ENCODE measurements at regions not wholly inside any gene's neighbourhood (a gene's known extent, or its start where the extent isn't known, plus 50 kb on each side); places are given as distances from the start of the nearest gene placed in this dataset.

DNA sequence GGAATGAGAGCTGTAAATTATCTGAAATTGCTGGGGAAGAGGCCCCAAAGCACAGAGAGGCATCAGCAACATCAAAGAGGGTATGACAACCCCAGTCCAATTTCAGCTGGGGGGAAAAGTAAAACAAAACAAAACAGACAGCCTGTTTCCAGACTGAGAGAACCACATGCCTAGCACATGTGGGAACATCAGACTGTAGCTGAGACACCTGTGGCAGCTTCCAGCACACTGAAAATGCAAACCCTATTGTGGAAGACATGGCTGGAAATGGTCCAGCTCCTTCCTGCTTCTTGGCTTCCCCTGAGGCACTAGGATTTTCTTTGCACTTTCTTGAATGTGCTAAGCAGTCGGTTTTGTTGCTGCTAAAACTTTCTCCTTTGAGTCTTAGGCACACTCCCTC lies 240.9 kb upstream of the STS start:
- DNase-seq (ENCODE audit: low read depth), result no peak

DNA sequence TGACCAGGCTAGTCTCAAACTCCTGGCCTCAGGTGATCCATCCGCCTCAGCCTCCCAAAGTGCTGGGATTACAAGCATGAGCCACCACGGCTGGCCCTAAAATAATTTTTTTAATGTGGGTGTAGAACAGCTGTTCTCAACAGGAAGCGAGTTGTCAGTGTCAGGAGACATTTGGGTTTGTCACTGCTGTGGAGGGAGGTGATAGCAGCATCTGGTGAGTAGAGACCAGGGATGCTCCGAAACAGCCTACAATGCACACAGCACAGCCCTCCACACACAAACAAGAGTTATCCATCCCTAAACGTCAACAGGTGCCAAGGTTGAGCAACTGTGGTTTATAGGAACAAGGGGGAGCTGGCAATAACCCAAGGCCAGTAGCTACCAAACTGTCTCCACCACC lies 243.4 kb upstream of the STS start:
- no peak for DNase-seq (ENCODE audit: low read depth)

DNA sequence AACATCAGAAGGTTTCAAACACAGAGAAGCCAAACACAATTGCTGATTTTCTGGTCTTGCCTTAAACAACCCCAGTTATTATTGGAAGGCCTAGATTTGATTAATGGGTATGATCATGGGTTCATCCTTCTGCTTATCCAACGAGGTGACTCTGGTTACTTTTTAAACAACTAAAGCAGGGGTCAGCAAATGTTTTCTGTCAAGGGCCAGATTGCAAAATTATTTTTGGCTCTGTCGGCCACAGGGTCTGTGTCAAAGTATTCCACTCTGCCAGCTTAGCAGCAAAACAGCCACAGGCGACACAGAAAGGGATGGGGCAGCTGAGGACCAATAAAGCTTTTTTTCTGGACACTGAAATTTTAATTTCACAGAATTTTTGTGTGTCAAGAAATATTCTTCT lies 249.1 kb upstream of the STS start:
- DNase-seq (ENCODE audit: low read depth), result no peak

GRCh38 chrX:6891404-6891803 lies 256.1 kb upstream of the STS start:
- DNase-seq (ENCODE audit: low read depth), result no peak

DNA sequence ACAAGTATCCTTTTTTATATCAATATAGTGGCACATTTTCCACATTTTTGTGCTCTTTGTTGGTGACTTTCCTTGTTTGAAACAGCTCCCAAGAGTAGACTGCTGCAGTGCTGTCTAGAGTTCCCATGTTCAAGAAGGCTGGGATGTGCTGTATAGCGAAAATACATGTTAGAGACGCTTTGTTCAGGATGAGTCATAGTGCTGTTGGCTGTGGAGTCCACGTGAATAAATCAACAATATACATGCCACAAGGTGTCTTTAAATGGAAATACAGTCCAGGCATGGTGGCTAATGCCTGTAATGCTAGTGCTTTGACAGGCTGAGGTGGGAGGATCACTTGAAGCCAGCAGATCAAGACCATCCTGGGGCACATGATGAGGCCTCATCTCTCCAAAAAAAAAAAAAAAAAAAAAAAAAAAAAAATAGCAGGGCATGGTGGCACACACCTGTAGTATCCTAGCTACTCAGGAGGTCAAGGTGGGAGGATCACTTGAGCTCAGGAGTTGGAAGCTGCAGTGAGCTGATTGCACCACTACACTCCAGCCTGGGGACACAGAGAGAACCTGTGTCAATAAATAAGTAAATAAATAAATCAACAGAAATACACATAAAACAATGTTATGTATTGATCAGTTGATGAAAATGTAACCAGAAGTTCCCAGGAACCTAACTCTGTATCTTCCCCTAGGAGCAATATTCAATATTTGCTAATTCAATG lies 256.8 kb upstream of the STS start:
- no peak for DNase-seq (ENCODE audit: low read depth)

- DNase-seq (ENCODE audit: low read depth), result no peak
These were observed 261.6 kb upstream of the STS start for GRCh38 chrX:6885909-6886308.

- DNase-seq (ENCODE audit: low read depth), result no peak
These were observed 262.1 kb upstream of the STS start for GRCh38 chrX:6885396-6885795.

DNA sequence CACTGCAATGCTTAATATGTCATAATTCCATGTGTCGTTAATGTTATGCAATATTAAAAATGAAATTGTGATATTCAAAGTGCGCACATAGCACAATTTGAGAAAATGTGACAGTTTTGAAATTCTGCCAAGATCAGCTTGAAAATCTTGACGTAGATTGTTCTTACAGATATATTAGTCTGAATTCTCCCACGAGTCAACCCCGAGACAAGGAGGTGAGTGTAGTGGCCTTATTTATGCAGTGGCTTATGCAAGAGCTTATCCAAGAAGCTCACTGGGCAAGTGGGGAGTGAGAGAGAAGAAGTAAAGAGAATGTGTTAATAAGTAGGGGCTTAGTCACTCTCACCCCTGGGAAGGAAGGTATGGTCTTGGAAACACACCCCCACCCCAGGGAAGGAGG lies 286.1 kb upstream of the STS start:
- no peak for DNase-seq (ENCODE audit: low read depth)

DNA sequence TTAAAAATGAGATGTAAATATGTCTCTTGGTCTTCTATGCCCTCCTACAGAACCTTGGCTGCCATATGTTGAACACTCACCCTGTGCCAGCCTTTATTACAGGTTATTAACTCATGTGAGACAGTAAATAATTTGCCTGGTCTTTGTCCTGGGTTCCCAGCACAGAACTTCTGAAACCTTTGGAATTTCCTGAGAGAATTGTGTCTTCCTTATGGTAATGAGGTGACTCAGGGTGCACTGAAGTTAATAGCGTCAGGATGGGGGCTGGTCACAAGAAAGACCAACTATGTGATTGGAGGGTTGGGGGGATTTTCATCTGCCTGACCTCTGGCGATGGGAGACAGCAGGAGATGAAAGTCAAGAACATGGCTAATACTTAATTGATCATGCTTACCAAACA lies 289.8 kb upstream of the STS start:
- no peak for DNase-seq (ENCODE audit: low read depth)

GRCh38 chrX:6856471-6856870 lies 291.0 kb upstream of the STS start:
- DNase-seq (ENCODE audit: low read depth), result no peak

DNA sequence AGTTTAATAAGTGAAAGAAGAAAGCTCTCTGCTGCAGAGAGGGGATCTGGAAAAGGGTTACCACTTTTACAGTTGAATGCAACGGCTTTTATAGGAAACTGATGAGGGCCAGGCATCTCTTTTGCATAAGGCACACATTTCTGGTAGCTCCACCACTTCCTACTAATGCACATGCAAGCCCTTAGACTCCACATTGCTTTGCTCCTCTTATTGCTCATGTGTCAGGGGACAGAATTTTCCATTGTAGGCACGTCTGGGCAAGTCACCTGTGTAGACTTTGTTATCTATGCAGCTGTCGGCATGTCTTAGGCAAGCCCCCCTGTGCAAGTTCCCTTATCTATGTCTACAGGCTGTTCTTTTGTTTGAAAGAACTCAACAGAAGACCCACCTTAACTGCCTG lies 294.6 kb upstream of the STS start:
- no peak for DNase-seq (ENCODE audit: low read depth)

- DNase-seq (ENCODE audit: low read depth), result no peak
These were observed 295.4 kb upstream of the STS start for GRCh38 chrX:6852121-6852520.

DNA sequence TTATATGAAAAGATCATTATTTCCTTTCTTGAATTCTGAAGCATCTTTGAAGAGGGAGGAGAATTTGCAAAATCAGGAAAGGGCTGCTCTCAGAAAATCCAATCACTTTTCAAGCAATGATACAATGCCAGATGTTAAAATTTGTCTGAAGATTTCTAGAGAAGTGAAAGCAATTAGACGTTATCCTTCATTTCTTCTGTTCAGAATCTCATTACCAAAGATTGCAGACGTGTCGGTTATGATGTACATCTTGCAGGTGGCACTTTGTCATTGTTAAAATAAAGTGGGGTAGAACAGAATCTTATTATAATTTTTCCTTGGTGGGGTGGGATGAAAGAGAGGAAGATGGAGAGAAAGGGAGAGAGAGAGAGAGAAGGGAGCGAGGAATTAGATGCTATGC lies 296.4 kb upstream of the STS start:
- DNase-seq (ENCODE audit: low read depth), result no peak

DNA sequence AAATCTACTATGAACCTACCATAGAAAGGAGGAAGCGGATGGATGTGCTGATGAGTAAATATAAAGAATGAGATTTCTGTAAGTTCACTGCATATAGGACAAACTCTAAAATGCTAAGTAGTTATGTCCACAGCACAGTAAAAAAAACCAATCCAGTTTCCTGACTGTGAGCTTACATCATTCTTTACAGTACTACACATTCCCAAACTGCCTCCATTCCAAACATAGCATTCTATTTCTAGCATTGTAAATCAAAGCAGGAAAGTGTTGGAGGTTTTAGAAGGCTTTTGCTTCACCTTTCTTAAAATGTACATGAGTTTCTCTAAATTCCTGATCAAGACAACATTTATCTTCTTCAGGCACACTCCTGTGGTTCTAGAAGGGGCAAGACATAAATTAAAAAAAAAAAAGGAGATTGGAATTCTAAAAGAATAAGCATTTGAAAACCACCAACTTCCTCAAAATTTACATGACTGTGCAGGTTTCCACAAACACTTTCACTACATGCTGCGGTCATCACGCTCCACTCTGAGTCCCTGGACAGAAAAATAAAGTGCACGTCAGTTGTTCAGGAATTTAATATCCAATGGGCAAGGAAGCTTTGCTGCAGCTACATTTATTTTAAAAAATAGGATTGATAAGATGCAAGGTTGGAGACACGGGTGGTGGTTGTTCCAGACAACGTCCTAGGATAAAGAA lies 297.6 kb upstream of the STS start:
- DNase-seq (ENCODE audit: low read depth), result peak; percentile 4

- no peak for DNase-seq (ENCODE audit: low read depth)
These were observed 297.7 kb upstream of the VCX3A start for GRCh38 chrX:6832619-6833018.

GRCh38 chrX:6826856-6827255 lies 291.9 kb upstream of the VCX3A start:
- DNase-seq (ENCODE audit: low read depth), result no peak

- DNase-seq (ENCODE audit: low read depth), result no peak
These were observed 286.8 kb upstream of the VCX3A start for GRCh38 chrX:6821730-6822129.

GRCh38 chrX:6813836-6814370 lies 279.0 kb upstream of the VCX3A start:
- DNase-seq (ENCODE audit: low read depth), result no peak

DNA sequence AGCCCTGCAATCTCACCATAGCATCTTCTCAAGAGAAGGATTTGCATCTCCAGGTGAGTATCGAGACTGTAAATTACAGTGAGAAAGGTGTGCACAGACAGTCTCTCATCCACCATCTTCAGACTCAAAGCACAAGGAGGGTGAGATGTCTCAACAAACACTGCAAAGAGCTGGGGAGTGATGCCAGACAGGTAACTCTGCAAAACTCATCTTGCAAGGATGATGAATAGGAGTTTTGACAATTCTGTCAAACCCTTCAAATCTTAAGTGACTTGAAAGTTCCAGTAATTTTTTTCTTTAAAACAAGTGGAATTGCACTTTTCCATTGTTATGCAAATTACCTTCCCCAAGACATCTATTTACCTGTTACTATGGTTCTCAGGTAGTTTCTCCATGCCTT lies 277.2 kb upstream of the VCX3A start:
- no peak for DNase-seq (ENCODE audit: low read depth)

DNA sequence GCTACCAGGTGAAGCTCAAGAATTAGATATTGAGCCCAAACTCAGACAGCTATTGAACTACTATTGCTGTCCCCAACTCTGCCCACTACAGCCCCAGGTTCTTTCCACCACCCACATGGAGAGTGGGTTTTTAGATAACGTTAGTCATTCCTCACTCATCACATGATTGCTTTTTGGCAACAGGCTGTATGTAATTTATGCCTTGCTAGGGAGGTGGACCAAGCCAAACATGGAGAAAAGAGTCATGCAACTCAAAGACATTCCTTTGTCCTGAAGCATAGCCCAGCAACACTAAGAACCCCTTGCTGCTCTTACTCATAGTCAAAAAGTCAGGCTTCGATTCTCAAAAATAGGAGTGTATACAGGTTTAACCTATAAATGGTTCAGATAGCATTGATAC lies 275.9 kb upstream of the VCX3A start:
- no peak for DNase-seq (ENCODE audit: low read depth)

DNA sequence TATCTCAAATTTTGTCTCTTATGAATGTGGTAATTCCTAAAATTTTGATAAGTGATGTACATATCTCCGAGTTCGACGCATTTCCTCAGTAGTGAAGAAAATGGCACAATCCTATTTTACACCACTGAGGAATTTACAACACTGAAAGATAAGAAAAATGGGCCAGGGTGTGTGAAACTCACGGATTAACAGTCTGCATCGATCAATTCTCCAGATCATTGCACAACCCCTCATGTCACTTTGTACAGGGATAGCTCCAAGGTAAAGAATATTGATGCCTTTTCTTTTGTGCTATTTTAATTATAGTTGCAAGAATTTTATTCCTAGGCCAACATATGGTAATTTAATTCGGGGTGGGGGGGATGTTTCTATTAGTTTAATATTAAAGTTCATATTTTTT lies 268.7 kb upstream of the VCX3A start:
- no peak for DNase-seq (ENCODE audit: low read depth)

- DNase-seq (ENCODE audit: low read depth), result no peak
These were observed 258.1 kb upstream of the VCX3A start for GRCh38 chrX:6793000-6793399.

- DNase-seq (ENCODE audit: low read depth), result no peak
These were observed 249.0 kb upstream of the VCX3A start for GRCh38 chrX:6783912-6784311.

DNA sequence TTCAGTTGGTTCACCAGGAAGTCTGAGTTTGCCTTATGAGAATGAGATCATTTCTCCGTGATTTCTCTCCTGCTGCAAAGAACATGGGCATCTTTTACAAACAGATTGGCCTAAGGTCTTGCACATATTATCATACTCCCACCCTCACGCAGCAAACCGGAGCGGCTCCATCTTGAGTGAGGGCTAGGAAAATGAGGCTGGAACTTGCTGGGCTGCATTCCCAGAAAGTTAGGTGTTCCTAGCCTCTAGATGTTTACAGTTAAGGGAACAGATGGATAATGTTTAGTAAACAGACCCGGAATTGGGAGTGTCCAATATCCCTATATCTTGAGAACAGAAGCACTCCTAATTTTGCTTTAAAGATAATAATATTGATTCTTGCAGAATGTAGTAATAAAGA lies 247.9 kb upstream of the VCX3A start:
- DNase-seq (ENCODE audit: low read depth), result no peak

Data from GM04503 (cell line).